ENCODE measurements at regions not wholly inside any gene's neighbourhood (a gene's known extent, or its start where the extent isn't known, plus 50 kb on each side); places are given as distances from the start of the nearest gene placed in this dataset.

GRCh38 chr12:124407074-124407473, 112.2 kb downstream of the RFLNA start:
- H2BK15ac ChIP-seq (ENCODE audit: low read depth, low read length) = no peak overlapping the region
- no peak overlapping the region for H4K8ac ChIP-seq (replicated peaks; ENCODE audit: insufficient read length, low read depth, low read length)
- peak overlapping the region; percentile 60 to 88 (median 70); a peak in 6 of 7 replicates for H3K27ac Mint-ChIP-seq
- no peak overlapping the region for H4K91ac ChIP-seq (ENCODE audit: insufficient read length, low read depth, low read length)
- H3K18ac ChIP-seq (ENCODE audit: insufficient read length, low read depth, low read length) = no peak overlapping the region
- no peak overlapping the region for H4K5ac ChIP-seq (ENCODE audit: insufficient read length, low read depth, low read length)
- no peaks in the 10 kb centered on the region for H3K23me2 ChIP-seq (ENCODE audit: insufficient read length, low read depth, low read length, poor library complexity, severe bottlenecking)
- H3K4me3 Mint-ChIP-seq = no peak overlapping the region; a peak in 1 of 5 replicates
- DNase-seq = peak; percentile 59
- no peak for TF ChIP-seq CTCF (conservative IDR thresholded peaks at IDR 0.05)
- H3K79me1 ChIP-seq (ENCODE audit: insufficient read depth, low read depth, low read length, poor library complexity, severe bottlenecking) = no peaks in the 10 kb centered on the region
- no peak overlapping the region for H3K27ac ChIP-seq (ENCODE audit: insufficient read length, low read depth, low read length)
- no peak overlapping the region for H2BK5ac ChIP-seq (ENCODE audit: insufficient read length, low read length)
- H3K9me3 ChIP-seq (ENCODE audit: control insufficient read depth, low read depth, low read length) = no peaks in the 10 kb centered on the region
- H3K23ac ChIP-seq (ENCODE audit: insufficient read length, low read depth, low read length) = no peak overlapping the region
- no peak overlapping the region for H3K4me2 ChIP-seq (ENCODE audit: insufficient read depth, insufficient read length, low read length)
- H3K4me1 Mint-ChIP-seq = peaks cover 35 to 60% of the 10 kb centered on the region in 2 experiments
- H3K4ac ChIP-seq (ENCODE audit: low read depth, low read length) = no peak overlapping the region
- no peak overlapping the region for H3T11ph ChIP-seq (ENCODE audit: low read length)
- no peak overlapping the region for H2BK12ac ChIP-seq (ENCODE audit: insufficient read length, low read depth, low read length)
- no peaks in the 10 kb centered on the region for H3K27me3 Mint-ChIP-seq (ENCODE audit: low read depth)
- no peaks in the 10 kb centered on the region for H3K27me3 ChIP-seq (ENCODE audit: insufficient read depth, low read length)
- no peak overlapping the region for H2BK20ac ChIP-seq (ENCODE audit: low read depth, low read length, poor library complexity, severe bottlenecking)
- no peak overlapping the region for H3K56ac ChIP-seq (ENCODE audit: insufficient read length, low read depth, low read length)
- H3K9ac ChIP-seq (ENCODE audit: extremely low read depth, insufficient read length, low read length) = no peak overlapping the region
- H3K9me3 Mint-ChIP-seq = no peaks in the 10 kb centered on the region; a peak in 1 of 5 replicates
- H4K20me1 ChIP-seq (ENCODE audit: control insufficient read depth, insufficient read depth, insufficient read length) = no peaks in the 10 kb centered on the region
- no peak overlapping the region for H2AK5ac ChIP-seq (ENCODE audit: insufficient read length, low read length)
- H2AFZ ChIP-seq (ENCODE audit: low read length) = no peak overlapping the region
- H3K14ac ChIP-seq (ENCODE audit: insufficient read depth, low read length) = no peak overlapping the region
- no peaks in the 10 kb centered on the region for H3K79me2 ChIP-seq (ENCODE audit: insufficient read depth, low read length)
- peaks cover 5 to 32% (median 11%) of the 10 kb centered on the region in 3 experiments; a peak in 6 of 7 replicates for H3K36me3 Mint-ChIP-seq (ENCODE audit: insufficient read depth in 1 of 3, low read depth in 3 of 3)
- no peaks in the 10 kb centered on the region for H3K4me1 ChIP-seq (ENCODE audit: insufficient read depth, low read length)
- no CpG with 5 or more reads among the region's 8 CpGs for WGBS (ENCODE audit: extremely low coverage, insufficient read length, low lambda C conversion rate)
- no peak overlapping the region for H2BK120ac ChIP-seq (ENCODE audit: low read depth, low read length, poor library complexity, severe bottlenecking)

Measured in H9 (cell line).